Esophagus muscularis mucosa (tissue), 4 donors: ENCODE measurements at regions not wholly inside any gene's neighbourhood (a gene's known extent, or its start where the extent isn't known, plus 50 kb on each side); places are given as distances from the start of the nearest gene placed in this dataset.

Experiments
- DNase-seq: peaks from one replicate; pipeline ENCODE4 v3.0.0-alpha.2; 2017; ENCODE audit errors: extremely low spot score
- H3K27ac ChIP-seq, 4 donors: fragments of 200-600 bp; sonication (generic); replicated peaks in 1 of 4; 1 replicate in 3 of 4; 2 replicates in 1 of 4; pipeline ENCODE4 v1.5.1; 2016 to 2019; ENCODE audit warnings: mild to moderate bottlenecking in 1 of 4
- H3K27me3 ChIP-seq, 4 donors: fragments of 200-600 bp; sonication (generic); one replicate each; pipeline versions ENCODE4 v1.5.1 to v1.6.0; 2016 to 2019
- H3K36me3 ChIP-seq, 4 donors: fragments of 200-600 bp; sonication (generic); one replicate each; pipeline ENCODE4 v1.5.1; 2016 to 2019
- H3K4me1 ChIP-seq, 4 donors: fragments of 200-600 bp; sonication (generic); one replicate each; pipeline ENCODE4 v1.5.1; 2016 to 2019
- H3K4me3 ChIP-seq, 4 donors: fragments of 200-600 bp; sonication (generic); 1 replicate in 2 of 4; 2 replicates in 2 of 4; pipeline ENCODE4 v1.5.1; 2016 to 2019; ENCODE audit warnings: mild to moderate bottlenecking in 4 of 4, moderate library complexity in 1 of 4
- H3K9me3 ChIP-seq, 4 donors: fragments of 200-600 bp; sonication (generic); 1 replicate in 3 of 4; 2 replicates in 1 of 4; pipeline ENCODE4 v1.5.1; 2016 to 2019
- EP300 ChIP-seq: sonication (generic); formaldehyde crosslinking; IDR thresholded peaks from one replicate; pipeline ENCODE4 v1.6.1; 2017; ENCODE audit warnings: antibody characterized with exemption
- POLR2A ChIP-seq: fragments of 450-650 bp; IDR thresholded peaks from one replicate; pipeline ENCODE4 v1.6.1; 2017; ENCODE audit warnings: antibody characterized with exemption, moderate library complexity, mild to moderate bottlenecking, low read depth
- POLR2AphosphoS5 ChIP-seq, 2 donors: sonication (generic); formaldehyde crosslinking; IDR thresholded peaks; one replicate each; pipeline ENCODE4 v1.6.1; 2017; ENCODE audit warnings: antibody characterized with exemption in 2 of 2
- WGBS: methylation state at CpG from one replicate; pipeline ENCODE4 v1.1.5; 2018; 5-methylcytosine and 5-hydroxymethylcytosine counted together
- intact Hi-C: fragments of 100-400 bp; cut with DNase I; formaldehyde crosslinking; loops from one replicate; pipeline ENCODE4 v1.15.1; 2023
- TF ChIP-seq, protein P1 (sequence below), 3 experiments: fragments of 200-600 bp in 2 of 3; fragments of 450-650 bp in 1 of 3; sonication (generic) in 2 of 3; IDR thresholded peaks; one replicate each; pipeline ENCODE4 v1.5.1; 2017 to 2019; ENCODE audit warnings: antibody characterized with exemption in 3 of 3, mild to moderate bottlenecking in 2 of 3, moderate library complexity in 1 of 3

DNA sequence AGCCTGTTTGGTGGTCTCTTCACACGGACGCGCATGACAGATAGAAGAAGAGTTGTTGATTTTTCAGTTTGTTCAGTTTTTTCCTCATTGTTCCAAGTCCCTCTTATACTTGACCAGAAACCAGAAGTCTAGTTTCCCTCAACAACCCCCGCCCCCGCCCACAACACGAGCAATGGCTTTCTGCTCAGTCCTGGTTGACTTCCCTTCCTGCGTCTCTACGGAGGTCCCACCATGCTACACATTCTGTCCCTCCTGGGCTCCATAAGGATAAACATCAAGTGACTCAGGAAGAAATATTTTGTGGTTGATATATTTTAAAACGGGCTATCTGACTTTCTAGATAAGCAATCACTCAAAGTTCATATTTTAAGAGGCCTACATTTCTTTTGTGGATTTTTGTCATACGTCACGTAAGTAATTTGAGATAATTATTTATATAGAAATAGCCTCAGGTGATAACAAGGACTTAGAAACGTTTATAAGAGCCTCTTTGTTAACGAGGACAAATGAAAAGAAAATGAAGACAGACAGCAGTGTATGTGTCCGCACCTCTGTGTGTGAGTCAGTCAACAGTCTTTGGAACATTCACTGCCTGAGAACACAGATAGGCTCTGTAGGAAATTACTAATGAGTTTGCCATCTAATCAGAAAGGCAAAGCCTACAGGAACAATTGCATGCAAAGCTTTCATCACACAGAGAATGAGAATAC, 214.4 kb downstream of the RAP2A start:
- H3K27me3 ChIP-seq, result no peaks in the 10 kb centered on the region
- H3K4me3 ChIP-seq, result no peak overlapping the region
- no peaks in the 10 kb centered on the region for H3K36me3 ChIP-seq
- no peak for TF ChIP-seq POLR2AphosphoS5 (IDR thresholded peaks at IDR 0.05)
- no peak for TF ChIP-seq EP300
- no peak for TF ChIP-seq POLR2A
- TF ChIP-seq, protein P1, sequence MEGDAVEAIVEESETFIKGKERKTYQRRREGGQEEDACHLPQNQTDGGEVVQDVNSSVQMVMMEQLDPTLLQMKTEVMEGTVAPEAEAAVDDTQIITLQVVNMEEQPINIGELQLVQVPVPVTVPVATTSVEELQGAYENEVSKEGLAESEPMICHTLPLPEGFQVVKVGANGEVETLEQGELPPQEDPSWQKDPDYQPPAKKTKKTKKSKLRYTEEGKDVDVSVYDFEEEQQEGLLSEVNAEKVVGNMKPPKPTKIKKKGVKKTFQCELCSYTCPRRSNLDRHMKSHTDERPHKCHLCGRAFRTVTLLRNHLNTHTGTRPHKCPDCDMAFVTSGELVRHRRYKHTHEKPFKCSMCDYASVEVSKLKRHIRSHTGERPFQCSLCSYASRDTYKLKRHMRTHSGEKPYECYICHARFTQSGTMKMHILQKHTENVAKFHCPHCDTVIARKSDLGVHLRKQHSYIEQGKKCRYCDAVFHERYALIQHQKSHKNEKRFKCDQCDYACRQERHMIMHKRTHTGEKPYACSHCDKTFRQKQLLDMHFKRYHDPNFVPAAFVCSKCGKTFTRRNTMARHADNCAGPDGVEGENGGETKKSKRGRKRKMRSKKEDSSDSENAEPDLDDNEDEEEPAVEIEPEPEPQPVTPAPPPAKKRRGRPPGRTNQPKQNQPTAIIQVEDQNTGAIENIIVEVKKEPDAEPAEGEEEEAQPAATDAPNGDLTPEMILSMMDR (IDR thresholded peaks at IDR 0.05), result no peak
- no peak for DNase-seq
- H3K27ac ChIP-seq, result no peak overlapping the region
- intact Hi-C loops, result no loop called here
- H3K4me1 ChIP-seq, result no peaks in the 10 kb centered on the region
- no peaks in the 10 kb centered on the region for H3K9me3 ChIP-seq
- 82% methylated on average over 14 of the region's 14 CpGs for WGBS

GRCh38 chr13:97648881-97649224, 214.9 kb downstream of the RAP2A start:
- no peaks in the 10 kb centered on the region for H3K36me3 ChIP-seq
- TF ChIP-seq POLR2AphosphoS5 (IDR thresholded peaks at IDR 0.05) (no peak), POLR2A (no peak), EP300 (no peak)
- TF ChIP-seq, protein P1 (IDR thresholded peaks at IDR 0.05), result no peak
- no peaks in the 10 kb centered on the region for H3K4me1 ChIP-seq
- H3K9me3 ChIP-seq, result no peaks in the 10 kb centered on the region
- no peaks in the 10 kb centered on the region for H3K27me3 ChIP-seq
- DNase-seq, result no peak
- no peak overlapping the region for H3K27ac ChIP-seq
- intact Hi-C loops, result no loop called here
- H3K4me3 ChIP-seq, result no peak overlapping the region

DNA sequence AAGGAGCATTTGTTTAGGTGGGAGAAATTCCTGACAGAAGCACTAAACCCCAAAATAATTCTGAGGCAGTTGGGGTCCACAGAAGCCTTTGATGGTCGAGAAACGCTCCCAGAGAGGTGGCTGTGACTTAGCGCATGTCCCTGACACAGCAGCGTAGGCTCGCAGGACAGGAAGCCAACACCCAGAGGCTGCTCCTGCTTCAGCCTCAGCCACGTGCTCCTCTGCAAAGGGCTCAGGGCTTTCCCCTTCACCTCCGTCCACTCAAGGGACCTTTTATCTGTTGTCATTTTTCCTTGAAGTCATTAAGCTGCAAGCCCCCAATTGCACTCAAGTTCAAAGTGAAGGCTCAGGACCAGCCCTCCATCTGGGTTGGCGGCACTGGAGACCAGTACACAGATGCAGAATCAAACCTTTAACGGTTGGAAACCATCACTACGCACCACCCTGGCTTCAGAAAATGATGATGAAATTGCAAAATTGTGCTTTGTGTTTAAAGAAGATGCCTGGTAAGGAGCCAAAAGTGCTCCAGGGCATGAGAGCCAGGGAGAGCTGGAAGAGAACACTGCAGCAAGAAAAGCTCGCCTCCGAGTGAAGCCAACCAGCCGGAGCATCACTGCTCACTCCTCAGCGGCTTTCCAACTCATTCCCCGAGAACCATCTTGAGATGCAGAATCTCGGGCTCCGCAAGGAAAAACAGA, 219.6 kb downstream of the RAP2A start:
- Histone ChIP-seq H3K4me3 (no peak overlapping the region), H3K27ac (no peak overlapping the region), H3K36me3 (no peaks in the 10 kb centered on the region), H3K4me1 (no peaks in the 10 kb centered on the region), H3K27me3 (no peaks in the 10 kb centered on the region), H3K9me3 (no peaks in the 10 kb centered on the region)
- WGBS, result 71% methylated on average over 17 of the region's 17 CpGs
- intact Hi-C loops, result no loop called here
- TF ChIP-seq, protein P1 (IDR thresholded peaks at IDR 0.05), result no peak
- TF ChIP-seq EP300 (no peak), POLR2AphosphoS5 (IDR thresholded peaks at IDR 0.05) (no peak), POLR2A (no peak)
- DNase-seq, result no peak

DNA sequence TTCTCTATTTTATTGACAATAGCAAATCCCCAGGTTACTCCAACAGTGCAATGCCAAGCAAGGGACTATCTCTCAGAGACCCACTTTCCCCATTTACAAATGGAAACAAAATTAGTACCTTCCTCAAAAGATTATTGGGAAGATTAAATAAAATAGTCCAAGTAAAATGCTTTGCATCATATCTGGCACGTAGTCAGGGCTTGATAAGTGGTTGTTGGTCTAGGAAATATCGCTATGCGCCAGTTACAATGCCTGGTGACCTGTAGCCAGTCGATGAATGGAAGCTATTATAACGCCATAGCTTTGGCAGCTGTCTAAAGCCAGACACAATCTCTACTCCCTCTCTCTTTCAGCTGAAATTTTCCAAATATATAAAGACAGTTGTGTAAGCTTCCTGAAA, 220.3 kb downstream of the RAP2A start:
- intact Hi-C loops, result no loop called here
- H3K9me3 ChIP-seq, result no peaks in the 10 kb centered on the region
- WGBS, result 88% methylated on average over 5 of the region's 5 CpGs

More for the DNA sequence above, 220.3 kb downstream of the RAP2A start:
- DNase-seq, result no peak
- Histone ChIP-seq H3K27me3 (no peaks in the 10 kb centered on the region), H3K27ac (no peak overlapping the region), H3K36me3 (no peaks in the 10 kb centered on the region), H3K4me1 (no peaks in the 10 kb centered on the region), H3K4me3 (no peak overlapping the region)
- no peak for TF ChIP-seq EP300
- no peak for TF ChIP-seq POLR2AphosphoS5 (IDR thresholded peaks at IDR 0.05)
- no peak for TF ChIP-seq POLR2A
- TF ChIP-seq, protein P1 (IDR thresholded peaks at IDR 0.05), result no peak
